ENCODE measurements at regions not wholly inside any gene's neighbourhood (a gene's known extent, or its start where the extent isn't known, plus 50 kb on each side); places are given as distances from the start of the nearest gene placed in this dataset.
A peak's percentile ranks its signal among the peaks of the same experiment; 100 is the strongest.
"Not testable (repeated sequence)": the region's sequence is repeated elsewhere in the genome, so short reads cannot be mapped to it uniquely, and the experiment has no call there.

DNA sequence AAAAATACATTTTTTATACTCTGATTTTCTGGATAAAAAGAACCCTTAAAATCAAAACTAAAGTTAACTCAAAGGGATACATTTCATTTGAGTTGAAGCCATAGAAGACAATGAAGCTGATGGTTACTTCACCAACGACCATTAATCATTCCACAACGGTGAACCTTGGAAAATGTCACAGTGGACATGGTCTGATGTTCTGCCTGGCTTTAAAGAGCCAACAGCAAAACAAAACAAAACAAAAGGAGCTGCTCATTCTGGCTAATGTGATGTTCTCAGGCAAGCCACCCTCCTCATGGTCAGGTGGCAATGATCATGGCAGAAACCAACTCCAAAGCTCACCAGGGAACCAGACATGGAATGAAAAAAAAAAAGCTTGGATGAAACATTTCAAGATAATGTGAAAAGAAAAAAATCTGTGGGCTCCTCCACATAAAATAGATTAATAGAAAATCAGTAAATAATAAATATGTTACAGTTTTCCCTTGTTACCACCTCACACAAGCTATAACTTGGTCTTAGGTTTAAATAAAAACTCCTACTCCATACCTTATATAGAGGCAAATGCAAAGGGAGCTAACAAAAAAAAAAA, 90.1 kb upstream of the SERTAD2 start:
- no peak for DNase-seq (ENCODE audit: low spot score)

DNA sequence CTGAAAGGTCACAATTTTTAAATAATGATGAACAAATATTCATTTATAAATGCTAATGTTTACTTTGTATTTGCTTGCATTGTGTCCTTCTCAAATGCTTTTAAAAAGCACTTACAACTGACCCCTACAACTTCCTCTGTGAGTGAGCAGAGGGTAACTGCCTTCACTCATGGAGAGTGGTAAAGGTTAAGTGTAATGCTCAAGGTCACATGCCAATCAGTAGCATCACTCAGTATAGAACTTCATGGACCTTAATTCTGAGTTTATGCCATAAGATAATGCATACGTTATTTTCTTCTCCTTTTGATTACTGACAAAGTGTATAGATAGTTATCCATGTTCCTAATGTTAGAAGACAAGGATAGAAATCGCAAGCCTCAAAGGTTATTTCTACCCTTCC, 91.8 kb upstream of the SERTAD2 start:
- no peak for DNase-seq (ENCODE audit: low spot score)

DNA sequence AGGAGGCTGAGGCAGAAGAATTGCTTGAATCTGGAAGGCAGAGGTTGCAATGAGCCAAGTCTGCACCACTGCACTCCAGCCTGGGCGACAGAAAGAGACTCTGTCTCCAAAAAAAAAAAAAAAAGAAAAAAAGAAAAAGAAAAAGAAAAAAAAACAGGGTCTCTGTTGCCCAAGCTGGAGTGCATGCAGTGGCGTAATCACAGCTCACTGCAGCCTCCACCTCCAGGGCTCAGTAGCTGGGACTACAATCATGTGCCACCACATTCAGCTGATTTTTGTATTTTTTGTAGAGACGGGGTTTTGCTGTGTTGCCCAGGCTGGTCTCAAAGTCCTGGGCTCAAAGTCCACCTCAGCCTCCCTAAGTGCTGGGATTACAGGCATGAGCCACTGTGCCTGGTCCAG, 94.0 kb upstream of the SERTAD2 start:
- DNase-seq (ENCODE audit: low spot score), result not testable (repeated sequence)

DNA sequence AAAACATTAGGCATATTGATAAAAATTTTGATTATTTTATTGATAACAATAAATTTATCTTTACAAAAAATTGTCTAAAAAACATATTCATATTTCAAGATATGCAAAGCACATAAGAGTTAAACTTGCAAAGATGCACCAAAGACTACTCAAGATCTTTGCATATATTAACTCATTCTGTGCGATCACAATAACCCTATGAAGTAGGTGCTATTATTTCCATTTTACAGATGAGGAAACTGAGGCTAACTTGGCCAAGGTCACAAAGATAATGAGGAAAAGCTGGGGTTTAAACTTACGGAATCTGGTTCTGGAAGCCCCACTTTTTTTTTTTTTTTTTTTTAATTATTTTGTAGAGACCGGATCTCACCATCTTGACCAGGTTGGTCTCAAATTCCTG, 94.4 kb upstream of the SERTAD2 start:
- no peak for DNase-seq (ENCODE audit: low spot score)

DNA sequence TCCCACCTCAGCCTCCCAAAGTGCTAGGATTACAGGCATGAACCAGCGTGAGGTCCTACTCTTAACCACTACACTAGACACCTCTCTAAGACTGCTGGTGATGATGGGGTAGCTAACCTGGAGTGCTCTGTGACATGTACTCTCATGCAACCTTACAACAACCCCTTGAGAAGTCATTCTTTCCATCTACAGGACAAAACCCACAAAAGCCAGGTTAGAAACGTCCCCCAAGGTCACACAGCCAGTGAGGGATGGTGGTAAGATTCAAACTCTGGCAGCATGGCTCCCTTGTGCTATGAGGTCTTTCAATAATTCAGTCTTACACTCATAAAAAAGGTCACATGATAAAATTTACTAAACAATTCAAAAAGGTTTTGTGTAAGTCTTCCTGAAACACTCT, 94.8 kb upstream of the SERTAD2 start:
- DNase-seq (ENCODE audit: low spot score), result no peak

DNA sequence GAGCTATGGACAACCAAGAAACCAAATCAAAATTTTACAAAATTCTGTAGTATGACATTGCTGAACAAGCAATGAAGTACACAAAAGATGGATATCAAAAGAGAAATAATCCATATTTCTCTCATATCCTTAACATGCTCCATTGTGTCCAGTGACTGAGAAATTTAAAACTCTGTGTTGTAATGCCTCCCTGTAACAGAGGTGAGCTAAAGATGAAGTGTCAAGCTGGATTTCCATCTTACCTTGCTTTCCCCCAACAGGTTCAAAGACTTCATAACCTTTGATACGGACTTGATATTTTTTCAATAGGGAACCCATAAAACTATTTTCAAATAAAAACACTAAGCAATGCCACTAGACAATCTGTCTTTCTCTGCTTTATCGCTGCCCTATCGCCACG, 95.7 kb upstream of the SERTAD2 start:
- DNase-seq (ENCODE audit: low spot score), result no peak

DNA sequence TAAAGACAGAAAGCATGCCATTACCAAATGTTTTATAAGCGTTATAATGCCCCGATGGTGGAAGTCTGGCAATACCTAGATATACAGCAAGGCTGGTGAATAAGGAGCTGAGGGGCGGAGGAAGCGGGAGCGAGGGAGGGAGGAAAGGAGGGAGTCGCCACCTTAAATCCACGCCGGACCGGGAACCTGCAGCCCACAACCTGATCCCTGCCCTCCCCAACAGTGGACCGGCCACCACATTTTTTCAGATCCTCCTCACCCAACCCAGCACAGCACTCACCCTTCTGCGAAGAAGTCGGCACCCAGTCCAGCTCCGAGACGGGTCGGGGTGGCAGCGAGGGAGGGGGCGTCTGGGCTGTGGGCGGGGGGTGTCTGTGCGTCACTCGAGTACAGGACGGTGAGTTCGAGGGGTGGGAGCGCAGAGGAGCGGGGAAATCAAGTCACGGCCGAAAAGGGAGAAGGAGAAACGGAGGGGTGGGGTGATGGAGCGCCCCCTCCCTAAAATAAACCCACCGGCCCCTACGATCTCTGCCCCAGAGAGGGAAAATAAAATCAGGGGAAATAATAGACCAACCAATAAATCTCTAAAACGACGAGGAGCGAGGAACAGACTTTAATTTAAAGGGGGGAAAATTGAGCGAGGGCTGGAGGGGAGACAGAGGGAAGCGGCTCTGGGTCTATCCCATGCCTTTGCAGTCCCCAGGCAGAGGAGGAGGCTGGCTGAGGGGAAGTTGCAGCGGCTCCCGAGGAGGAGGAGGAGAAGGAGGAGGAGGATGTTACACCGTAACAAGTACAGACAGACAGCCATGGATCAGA, 96.5 kb upstream of the SERTAD2 start:
- peak; percentile 49 for DNase-seq (ENCODE audit: low spot score)

DNA sequence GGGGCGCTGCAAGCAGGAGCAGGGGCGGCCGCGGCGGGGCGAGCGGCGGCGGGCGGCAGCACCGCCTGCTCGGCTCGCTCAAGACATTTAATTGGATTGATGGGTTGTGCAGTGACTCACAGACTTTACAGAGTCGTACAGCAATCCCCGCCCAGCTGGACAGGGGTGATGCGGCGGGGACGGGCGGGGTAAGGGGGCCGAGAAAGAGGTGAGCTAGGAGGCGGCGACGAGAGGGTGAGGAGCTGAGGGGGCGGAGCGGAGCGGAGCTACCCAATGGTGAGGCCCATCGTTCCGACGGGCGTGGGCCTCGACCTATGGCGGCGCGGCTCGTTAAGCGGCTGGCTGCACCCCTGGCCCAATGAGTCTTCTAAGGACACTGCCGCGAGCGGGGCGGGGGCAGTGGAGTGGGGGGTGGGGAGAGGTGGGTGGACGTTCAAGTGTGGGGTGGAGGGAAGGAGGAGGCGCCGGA, 97.1 kb upstream of the SERTAD2 start:
- DNase-seq (ENCODE audit: low spot score), result no peak

DNA sequence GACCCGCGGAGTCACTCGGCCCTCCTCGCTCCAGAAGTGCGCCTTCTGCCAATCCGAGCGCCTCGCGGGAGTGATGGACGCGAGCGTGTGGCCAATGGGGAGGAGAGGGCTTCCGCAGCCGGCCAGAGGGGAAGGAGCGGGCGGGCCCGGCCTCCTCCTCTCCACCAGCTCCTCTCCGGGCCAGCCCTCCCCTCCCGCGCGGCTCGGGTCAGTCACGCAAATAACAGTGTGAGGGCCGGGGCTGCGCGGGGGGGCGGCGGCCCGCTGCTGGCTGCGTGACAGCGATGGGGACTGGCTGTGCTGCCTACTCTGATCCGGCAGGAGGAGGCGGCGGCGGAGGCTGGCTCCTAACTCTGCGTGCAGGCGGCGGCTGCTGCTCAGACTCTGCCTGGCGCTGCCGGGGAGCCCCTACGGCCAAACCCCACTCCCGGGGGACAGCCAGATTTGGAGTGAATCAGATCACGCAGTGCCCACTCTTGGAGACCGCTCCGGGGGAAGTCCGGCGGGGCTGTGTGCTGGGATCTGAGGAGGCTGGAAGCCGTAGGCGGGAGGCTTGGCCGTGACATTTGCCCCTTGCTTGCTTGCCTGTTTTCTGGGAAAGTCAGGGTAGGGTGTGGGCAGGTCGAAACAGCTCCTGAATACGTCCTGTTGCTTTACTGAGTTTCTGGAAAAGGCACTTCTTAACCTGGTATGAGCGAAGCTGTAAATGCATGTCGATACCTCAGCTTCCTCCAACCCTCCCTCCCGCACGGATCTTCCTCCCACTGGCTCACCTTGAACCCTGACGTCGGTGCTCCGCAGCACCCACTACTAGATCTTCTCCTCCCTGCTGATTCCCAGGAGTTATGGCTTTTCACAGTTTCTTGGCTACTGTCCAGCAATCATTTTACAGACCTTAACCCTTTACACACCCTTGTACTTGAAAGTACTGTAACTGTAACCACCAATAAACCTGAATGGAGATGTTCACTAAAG, 97.9 kb upstream of the SERTAD2 start:
- DNase-seq (ENCODE audit: low spot score), result peak; percentile 98

DNA sequence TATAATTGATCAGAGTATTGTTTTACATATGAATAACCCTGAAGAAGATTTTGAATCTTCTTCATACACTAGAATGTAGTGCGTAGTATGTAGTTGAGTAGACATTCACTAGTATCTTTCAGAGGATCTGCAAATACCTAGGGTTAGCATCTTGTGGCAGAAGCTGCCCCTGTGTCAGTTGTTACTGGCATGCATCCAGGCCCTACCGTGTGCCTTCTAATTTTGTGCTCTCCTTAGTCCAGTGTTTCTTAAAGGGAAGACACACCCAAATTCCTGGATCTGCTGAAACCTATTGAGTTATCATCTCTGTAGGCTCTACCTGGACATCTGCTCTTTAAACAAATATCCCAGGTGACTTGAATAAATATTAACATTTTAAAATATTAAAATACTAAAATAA, 99.7 kb upstream of the SERTAD2 start:
- no peak for DNase-seq (ENCODE audit: low spot score)

DNA sequence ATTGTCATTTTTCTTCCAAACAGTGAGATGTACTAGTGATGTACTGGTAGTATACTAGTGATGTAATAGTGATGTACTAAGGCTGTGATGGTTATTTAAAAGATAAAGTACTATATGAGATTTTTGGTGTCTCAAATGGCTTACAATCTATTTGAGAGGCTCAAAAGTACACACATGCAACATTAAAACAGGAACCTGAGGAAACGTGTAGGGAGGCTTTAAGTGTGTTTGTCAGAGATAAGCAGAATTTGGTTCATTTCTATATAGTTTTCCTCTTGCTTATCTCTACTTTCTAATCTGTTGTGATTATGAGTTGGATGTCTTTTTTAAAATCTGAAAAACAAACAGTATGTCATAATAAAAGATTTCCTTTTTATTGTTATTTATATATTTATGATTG, 100.9 kb upstream of the SERTAD2 start:
- no peak for DNase-seq (ENCODE audit: low spot score)

DNA sequence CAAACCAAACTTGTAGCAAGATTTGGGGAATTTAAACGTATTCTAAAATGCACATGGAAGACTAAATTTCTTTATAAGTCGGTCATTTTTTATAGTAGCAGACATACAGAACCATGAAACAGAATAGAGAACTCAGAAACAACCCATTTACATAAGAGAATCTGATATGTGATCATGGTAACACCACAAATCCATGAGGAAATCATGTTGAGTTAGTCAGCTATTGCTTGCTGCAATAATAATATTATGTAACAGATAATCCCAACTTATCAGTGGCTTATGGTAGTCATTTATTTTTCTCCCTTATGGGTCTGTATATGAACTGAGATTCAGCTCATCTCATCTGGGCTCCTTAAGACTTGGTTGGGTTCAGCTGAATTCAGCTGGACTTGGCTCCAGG, 103.4 kb upstream of the SERTAD2 start:
- DNase-seq (ENCODE audit: low spot score), result no peak

DNA sequence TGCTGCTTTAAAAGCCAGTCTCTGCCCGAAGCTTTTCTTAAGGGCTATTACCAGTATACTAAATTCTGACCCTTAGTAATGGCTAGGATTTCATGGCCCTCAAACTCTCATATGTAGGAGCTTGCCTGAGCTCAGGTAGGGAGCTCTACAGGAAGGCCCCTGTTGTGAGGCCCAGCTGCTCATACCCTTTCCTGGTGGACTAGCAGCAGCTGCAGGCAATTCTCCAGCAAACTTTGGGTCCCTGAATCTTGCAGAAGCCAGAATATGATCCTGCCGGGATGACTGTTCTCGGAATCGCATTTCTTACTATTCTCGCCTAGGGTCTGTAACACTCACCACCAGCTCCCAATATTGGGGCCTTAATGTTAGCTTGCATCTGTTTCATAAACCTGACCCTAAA, 106.4 kb upstream of the SERTAD2 start:
- no peak for DNase-seq (ENCODE audit: low spot score)

DNA sequence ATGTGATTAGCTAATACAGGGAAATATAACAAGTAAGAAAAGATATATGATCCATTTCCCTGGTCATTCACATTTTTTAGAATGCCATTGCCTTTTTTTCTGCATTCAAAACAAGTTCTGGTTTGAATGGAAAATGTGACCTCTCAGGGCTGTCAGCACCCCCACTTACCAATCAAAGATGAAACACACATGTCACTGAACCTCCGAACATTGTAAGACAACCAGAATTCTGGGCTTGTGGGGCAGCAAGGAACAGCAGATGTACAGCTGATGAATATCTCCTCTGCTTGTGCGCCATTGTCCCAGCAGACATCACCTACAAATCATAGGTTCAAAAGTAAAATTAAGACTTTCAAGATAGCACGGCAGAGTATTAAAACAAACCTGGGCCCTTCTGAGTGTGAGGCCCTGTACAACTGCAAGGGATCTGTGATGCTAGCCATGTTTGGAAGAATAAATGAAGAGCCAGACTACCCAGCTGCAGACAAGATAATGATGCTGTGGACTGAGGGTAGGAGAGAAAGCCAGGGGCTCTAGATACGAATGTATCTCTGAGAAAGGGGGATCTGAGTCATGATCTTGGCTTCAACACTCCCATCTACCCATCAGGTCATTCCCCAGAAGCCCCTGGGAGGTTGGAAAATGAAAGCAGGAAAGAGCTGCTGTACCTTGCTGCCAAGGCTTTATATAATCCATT, 108.7 kb upstream of the SERTAD2 start:
- no peak for DNase-seq (ENCODE audit: low spot score)

DNA sequence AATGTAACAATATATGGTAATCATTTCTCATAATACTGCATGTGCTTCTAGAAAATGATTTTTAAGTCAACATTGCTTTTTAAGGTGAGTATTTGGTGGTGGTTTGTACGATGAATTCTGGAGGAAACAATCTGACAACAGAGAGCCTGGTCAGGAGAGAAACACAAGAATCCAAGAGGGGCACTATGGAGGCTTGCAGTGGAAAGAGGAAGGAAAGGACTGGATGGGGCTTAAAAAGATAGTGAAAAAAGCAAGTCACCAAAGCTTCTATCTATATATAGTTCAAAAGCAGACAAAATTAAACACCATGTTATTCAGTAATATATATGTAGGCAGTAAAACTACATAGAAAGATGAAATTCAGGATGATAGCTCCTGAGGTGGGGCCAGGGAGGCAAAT, 109.4 kb upstream of the SERTAD2 start:
- no peak for DNase-seq (ENCODE audit: low spot score)

DNA sequence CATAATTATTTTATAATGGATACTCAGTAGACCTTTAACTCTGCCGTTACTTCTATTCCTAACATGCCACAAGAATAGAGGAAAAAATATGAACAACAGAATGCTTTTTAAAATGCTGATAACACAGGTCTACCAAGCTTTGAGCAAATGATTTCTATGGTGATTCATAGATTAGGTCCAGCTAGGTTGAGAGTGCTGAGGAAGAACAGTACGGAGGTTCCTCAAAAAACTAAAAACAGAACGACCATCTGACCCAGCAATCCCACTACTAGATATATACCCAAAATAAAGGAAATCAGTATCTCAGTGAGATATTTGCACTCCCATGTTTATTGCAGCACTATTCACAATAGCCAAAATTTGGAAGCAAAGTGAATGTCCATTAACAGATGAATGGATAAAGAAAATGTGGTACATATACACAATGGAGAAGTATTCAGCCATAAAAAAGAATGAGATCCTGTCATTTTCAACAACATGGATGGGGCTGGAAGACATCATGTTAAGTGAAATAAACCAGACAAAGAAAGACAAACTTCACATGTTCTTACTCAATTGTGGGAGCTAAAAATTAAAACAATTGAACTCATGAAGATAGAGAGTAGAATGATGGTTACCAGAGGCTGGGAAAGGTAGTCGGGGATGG, 111.6 kb upstream of the SERTAD2 start:
- no peak for DNase-seq (ENCODE audit: low spot score)

DNA sequence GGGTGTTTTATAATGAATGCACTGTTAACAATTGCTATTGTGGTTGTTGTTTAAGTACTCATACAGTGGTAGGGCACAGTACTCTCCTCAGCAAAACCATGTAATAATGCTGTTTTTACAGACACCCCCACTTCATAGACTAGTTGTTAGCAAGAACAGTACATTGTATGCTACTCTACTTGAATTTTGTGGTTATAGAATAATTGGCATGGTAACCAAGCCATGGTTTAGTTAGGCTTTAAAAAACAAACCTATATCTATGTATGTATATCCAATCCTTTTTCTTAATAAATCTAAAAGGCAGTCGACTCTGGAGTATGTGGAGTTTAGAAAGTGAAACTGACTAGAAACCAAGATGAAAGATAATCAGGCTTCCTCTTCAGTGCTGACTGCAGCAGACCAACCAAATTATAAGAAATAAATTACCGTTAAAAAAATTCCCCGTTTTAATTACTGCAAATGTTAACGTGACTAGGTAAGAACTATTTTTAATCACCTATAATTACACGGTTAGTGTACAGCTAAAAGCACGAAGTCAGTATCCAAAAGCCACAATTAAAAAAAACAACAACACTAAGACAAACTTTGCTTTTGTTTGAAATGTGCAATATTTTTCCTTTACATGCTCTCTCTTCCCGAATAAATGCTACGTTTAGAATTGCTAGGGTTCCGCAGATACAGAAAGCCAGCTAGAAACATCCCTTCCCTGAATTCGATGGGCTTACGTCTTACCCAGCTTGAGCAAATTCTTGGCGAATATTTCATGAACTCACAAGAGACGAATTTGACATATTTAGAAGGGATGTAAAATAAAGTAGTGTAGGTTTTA, 113.3 kb upstream of the SERTAD2 start:
- DNase-seq (ENCODE audit: low spot score), result no peak

DNA sequence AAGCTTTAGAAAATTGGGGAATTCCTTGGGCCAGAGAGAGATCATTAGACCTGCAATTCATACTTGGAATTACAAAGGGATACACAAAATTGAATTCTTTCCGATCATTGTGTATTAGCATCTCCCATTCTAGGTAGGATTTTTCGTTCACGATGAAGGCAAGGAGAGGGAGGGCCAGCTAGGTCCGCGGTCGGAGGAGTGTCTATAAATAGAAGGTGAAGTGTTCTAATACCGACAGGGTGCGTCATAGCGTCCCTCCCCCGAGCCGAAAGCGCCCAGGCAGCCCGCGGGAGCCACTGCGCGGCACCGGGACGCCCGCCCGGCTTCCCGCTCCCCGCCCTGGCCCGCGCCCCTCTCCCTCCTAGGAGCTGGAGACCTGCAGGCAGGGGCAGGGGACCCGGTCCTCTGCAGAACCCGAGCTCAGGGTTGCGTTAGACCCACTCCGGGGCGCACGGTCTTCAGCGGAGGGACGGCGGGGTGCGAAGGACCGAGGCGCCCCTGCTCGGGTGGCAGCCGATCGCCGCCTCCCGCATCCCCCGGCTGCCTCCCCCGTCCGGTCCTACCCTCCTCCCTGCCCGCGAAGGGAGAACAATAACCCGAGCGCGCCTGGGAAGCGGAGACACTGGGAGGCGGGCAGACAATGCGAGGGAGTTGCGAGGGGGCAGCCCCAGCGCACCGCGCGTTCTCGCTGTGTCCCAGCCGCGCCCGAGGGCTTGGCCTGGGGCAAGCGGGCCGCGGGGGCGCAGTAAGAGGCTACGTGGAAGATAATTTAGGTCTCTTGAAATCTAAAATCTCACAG, 114.2 kb upstream of the SERTAD2 start:
- DNase-seq (ENCODE audit: low spot score), result peak; percentile 90

DNA sequence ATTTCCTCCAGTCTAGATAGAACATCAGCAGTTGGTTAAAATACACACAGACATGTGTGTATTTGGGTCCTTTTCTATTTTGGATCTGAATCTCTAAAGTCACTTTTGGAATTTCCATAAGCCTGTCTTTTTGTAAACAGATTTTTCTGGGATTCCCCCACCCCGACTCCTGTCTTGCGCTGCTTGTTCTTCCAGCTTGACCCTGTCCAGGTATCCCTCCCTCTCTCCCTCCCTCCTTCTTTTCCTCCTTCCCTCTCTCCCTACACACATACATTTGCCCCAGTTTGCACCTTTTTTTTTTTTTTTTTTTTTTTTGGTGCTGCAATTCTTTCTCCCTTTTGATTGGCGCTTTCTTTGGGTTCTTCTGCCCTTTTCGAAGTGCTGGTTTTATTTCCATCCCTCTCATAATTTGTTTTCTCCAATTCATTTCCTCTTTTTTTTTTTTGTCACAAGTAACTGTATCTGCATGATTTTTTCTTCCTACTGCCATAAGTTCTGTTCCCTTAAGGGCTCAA, 114.8 kb upstream of the SERTAD2 start:
- DNase-seq (ENCODE audit: low spot score), result no peak

All from LoVo (cell line).